A673 (cell line): ENCODE measurements at regions not wholly inside any gene's neighbourhood (a gene's known extent, or its start where the extent isn't known, plus 50 kb on each side); places are given as distances from the start of the nearest gene placed in this dataset.

Experiments used
- BruUV-seq: library from RNA; stranded (reverse); fragments of 400-500 nt; replicated peaks from 2 replicates; lab custom pipeline; 2021; lab: Mats Ljungman, UMichigan
- CTCF ChIA-PET: fragments of 300-600 bp; sonication (Branson Sonifier 250); formaldehyde crosslinking; loops from one replicate; lab custom pipeline; 2022; ENCODE audit warnings: antibody characterized with exemption; lab: Charles Lee
- POLR2A ChIA-PET: fragments of 300-600 bp; sonication (Branson Sonifier 250); formaldehyde crosslinking; loops from one replicate; lab custom pipeline; 2022; ENCODE audit warnings: antibody characterized with exemption; ENCODE audit not compliant: low non-redundant PET; lab: Charles Lee
- DNase-seq: peaks from one replicate; pipeline ENCODE4 v3.0.0-alpha.2; 2015; ENCODE audit warnings: low spot score
- H3K27ac ChIP-seq: fragments of 200-600 bp; sonication (generic); 2 replicates; pipeline ENCODE4 v1.5.1; 2016; ENCODE audit warnings: mixed run types, low read depth, mild to moderate bottlenecking, mixed read lengths, antibody characterized with exemption, low read length; ENCODE audit not compliant: poor library complexity, severe bottlenecking
- H3K27me3 ChIP-seq: fragments of 200-600 bp; sonication (generic); replicated peaks from 2 replicates; pipeline ENCODE4 v1.6.1; 2017; ENCODE audit warnings: mixed run types, low read depth, mild to moderate bottlenecking, mixed read lengths, antibody characterized with exemption, low read length; ENCODE audit not compliant: insufficient read depth, poor library complexity
- H3K36me3 ChIP-seq: fragments of 200-600 bp; sonication (generic); 2 replicates; pipeline ENCODE4 v1.6.1; 2016; ENCODE audit warnings: mixed run types, mild to moderate bottlenecking, mixed read lengths, antibody characterized with exemption, low read length; ENCODE audit not compliant: insufficient read depth, poor library complexity, severe bottlenecking
- H3K4me1 ChIP-seq: fragments of 200-600 bp; sonication (generic); 2 replicates; pipeline ENCODE4 v1.6.1; 2017; ENCODE audit warnings: mixed run types, mild to moderate bottlenecking, mixed read lengths, antibody characterized with exemption, low read length; ENCODE audit not compliant: insufficient read depth, poor library complexity, severe bottlenecking
- H3K4me3 ChIP-seq: fragments of 200-600 bp; sonication (generic); 2 replicates; pipeline ENCODE4 v1.5.1; 2016; ENCODE audit warnings: low read depth, mixed run types, mild to moderate bottlenecking, mixed read lengths, low read length; ENCODE audit not compliant: poor library complexity, severe bottlenecking
- H3K9me3 ChIP-seq: fragments of 200-600 bp; sonication (generic); 2 replicates; pipeline ENCODE4 v1.6.1; 2016; ENCODE audit warnings: mixed run types, low read depth, mild to moderate bottlenecking, mixed read lengths, antibody characterized with exemption, low read length; ENCODE audit not compliant: poor library complexity, severe bottlenecking
- EZH2 ChIP-seq: fragments of 200-600 bp; sonication (generic); IDR thresholded peaks from 2 replicates; pipeline ENCODE4 v1.6.1; 2017; ENCODE audit warnings: borderline replicate concordance, low read depth, mild to moderate bottlenecking, mixed read lengths, antibody characterized with exemption, low read length; ENCODE audit not compliant: poor library complexity, severe bottlenecking
- intact Hi-C: fragments of 100-400 bp; cut with micrococcal nuclease; formaldehyde crosslinking; loops from one replicate; pipeline ENCODE4 v1.10.0; 2022; ENCODE audit not compliant: unreplicated experiment
- TF ChIP-seq, protein P1 (sequence below): fragments of 300-800, 200-600 bp; sonication (generic); conservative IDR thresholded peaks from 2 replicates; pipeline ENCODE4 v1.5.1; 2017; ENCODE audit warnings: low read depth, mild to moderate bottlenecking, antibody characterized with exemption, low read length, moderate library complexity, mixed read lengths

DNA sequence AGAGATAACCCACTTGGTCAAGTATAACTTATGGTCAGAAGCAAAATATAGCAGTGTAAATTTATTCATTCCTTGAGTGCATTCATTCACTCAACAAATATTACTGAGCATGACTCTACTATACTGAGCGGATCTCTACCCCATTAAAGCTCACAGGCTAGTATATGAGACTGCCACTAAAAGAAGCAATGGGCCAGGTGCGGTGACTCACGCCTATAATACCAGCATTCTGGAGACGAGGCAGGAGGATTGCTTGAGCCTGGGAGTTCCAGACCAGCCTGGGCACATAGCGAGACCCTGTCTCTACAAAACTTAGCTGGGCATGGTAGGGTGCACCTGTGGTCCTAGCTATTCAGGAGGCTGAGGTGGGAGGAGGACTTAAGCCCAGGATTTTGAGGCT, 197.6 kb upstream of the BLID start:
- ChIA-PET CTCF (no interaction called here), POLR2A (no interaction called here)
- Histone ChIP-seq H3K4me3 (no peak overlapping the region), H3K9me3 (no peaks in the 10 kb centered on the region), H3K36me3 (no peaks in the 10 kb centered on the region), H3K27me3 (no peaks in the 10 kb centered on the region), H3K27ac (no peak overlapping the region), H3K4me1 (no peaks in the 10 kb centered on the region)
- TF ChIP-seq EZH2: no peak
- TF ChIP-seq, protein P1, sequence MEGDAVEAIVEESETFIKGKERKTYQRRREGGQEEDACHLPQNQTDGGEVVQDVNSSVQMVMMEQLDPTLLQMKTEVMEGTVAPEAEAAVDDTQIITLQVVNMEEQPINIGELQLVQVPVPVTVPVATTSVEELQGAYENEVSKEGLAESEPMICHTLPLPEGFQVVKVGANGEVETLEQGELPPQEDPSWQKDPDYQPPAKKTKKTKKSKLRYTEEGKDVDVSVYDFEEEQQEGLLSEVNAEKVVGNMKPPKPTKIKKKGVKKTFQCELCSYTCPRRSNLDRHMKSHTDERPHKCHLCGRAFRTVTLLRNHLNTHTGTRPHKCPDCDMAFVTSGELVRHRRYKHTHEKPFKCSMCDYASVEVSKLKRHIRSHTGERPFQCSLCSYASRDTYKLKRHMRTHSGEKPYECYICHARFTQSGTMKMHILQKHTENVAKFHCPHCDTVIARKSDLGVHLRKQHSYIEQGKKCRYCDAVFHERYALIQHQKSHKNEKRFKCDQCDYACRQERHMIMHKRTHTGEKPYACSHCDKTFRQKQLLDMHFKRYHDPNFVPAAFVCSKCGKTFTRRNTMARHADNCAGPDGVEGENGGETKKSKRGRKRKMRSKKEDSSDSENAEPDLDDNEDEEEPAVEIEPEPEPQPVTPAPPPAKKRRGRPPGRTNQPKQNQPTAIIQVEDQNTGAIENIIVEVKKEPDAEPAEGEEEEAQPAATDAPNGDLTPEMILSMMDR: no peak
- BruUV-seq: no TSS peak
- DNase-seq: no peak
- intact Hi-C loops: no loop called here

DNA sequence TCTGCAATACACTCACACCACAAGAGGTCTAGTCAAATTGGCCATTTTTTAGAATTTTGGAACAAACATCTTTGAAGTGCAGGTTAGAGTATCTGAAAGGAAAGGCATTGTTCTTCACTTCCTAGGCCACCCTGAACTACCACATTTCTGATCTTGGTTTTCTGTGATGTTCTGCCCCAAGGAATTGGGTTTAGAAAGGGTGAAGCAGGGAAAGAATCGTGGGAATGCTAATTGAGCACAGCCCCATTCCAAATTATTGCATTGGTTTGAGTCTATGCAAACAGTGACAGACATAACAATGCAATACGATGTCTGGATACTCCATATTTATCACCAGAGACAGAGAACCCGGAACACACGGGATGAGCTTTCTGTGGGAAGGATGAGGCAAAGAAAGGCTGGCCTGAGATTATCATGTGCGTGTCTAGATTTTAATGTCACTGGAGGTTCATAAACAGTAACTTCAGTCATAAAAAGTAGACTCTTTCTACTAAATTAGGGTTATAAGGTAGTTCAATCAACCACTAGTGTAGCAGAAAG, 195.3 kb upstream of the BLID start:
- Histone ChIP-seq H3K4me1 (no peaks in the 10 kb centered on the region), H3K4me3 (no peak overlapping the region), H3K27me3 (no peaks in the 10 kb centered on the region), H3K27ac (no peak overlapping the region), H3K36me3 (no peaks in the 10 kb centered on the region), H3K9me3 (no peaks in the 10 kb centered on the region)
- intact Hi-C loops: no loop called here
- TF ChIP-seq EZH2: no peak
- TF ChIP-seq, protein P1: no peak
- BruUV-seq: no TSS peak
- ChIA-PET CTCF (no interaction called here), POLR2A (no interaction called here)
- DNase-seq: no peak

DNA sequence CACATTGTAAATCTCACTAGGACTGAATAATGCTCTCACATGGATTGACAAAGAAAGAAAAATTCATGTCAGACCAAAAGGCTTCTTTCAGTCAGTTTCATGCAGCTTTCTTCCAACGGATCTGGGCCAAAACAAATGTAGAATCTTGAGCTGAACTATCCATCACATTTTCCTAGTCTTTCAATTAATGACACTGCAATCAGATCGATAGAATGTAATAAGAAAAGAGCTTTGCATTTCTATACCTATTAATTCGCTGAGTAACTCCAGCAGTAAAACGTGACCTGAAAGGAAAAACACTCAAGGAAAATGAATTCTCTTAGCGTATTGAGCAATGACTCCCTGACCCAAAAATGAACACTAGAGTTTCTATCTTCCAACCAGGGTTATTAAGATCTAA, 194.8 kb upstream of the BLID start:
- Histone ChIP-seq H3K36me3 (no peaks in the 10 kb centered on the region), H3K27me3 (no peaks in the 10 kb centered on the region), H3K4me3 (no peak overlapping the region), H3K9me3 (no peaks in the 10 kb centered on the region), H3K27ac (no peak overlapping the region), H3K4me1 (no peaks in the 10 kb centered on the region)
- ChIA-PET POLR2A (no interaction called here), CTCF (no interaction called here)
- TF ChIP-seq EZH2: no peak
- TF ChIP-seq, protein P1: no peak
- no peak for DNase-seq
- BruUV-seq: no TSS peak
- intact Hi-C loops: no loop called here
